ENCODE measurements at regions not wholly inside any gene's neighbourhood (a gene's known extent, or its start where the extent isn't known, plus 50 kb on each side); places are given as distances from the start of the nearest gene placed in this dataset.

DNA sequence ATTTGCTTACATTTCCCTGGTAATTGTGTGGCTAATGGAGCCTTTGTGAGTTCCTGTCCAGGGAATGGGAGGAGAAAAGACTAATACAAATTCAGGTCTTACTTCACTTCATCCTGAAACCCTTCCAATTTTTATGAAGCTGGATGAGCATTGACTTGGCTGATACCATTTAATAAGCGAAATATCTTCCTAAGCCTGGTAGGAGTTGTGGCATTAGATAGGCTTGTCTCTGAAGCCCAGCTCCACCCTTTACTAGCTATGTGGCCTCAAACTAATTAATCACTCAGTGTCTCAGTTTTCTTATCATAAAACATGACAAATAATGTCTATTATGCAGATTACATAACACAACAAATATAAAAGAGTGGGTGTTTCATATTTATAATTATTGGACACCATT, 106.3 kb downstream of the FGF9 start:
- TF ChIP-seq CTCF (IDR thresholded peaks at IDR 0.05 in 4 of 5, conservative IDR thresholded peaks at IDR 0.05 in 1 of 5): no peak
- no peak for TF ChIP-seq POLR2A (IDR thresholded peaks at IDR 0.05)

Measured in gastrocnemius medialis (tissue), 4 donors.